ENCODE measurements at regions not wholly inside any gene's neighbourhood (a gene's known extent, or its start where the extent isn't known, plus 50 kb on each side); places are given as distances from the start of the nearest gene placed in this dataset.

DNA sequence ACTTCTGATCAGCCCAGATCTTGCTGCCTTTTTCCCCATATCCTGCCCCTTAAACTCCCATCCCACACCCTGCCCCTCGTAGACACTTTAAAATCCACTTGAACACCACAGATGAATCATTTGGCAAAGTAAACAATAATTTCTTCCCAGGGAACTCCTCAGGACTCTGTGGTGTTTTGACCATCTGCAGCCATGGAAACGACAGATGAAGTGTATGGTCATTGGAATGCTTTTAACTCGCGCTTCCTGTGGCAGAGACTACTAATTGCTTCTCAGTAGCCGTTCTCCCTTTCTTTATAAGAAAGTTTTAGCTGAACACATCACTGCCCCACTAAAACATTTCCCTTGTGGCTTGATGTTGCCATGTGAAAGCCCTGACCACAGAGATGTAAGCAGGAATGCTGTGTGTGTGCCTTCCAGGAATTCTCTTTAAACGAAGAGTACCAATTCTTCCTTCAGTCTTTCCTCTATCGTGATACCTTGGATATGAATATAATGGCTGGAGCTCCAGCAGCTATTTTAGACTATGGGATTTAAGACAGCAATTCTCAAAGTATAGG lies 92.7 kb upstream of the PARD3B start:
- H3K4me3 ChIP-seq (replicated peaks; ENCODE audit: low read depth, low read length): no peak overlapping the region
- DNase-seq (ENCODE audit: extremely low read depth, low read depth): peak; percentile 99
- TF ChIP-seq, protein P1, sequence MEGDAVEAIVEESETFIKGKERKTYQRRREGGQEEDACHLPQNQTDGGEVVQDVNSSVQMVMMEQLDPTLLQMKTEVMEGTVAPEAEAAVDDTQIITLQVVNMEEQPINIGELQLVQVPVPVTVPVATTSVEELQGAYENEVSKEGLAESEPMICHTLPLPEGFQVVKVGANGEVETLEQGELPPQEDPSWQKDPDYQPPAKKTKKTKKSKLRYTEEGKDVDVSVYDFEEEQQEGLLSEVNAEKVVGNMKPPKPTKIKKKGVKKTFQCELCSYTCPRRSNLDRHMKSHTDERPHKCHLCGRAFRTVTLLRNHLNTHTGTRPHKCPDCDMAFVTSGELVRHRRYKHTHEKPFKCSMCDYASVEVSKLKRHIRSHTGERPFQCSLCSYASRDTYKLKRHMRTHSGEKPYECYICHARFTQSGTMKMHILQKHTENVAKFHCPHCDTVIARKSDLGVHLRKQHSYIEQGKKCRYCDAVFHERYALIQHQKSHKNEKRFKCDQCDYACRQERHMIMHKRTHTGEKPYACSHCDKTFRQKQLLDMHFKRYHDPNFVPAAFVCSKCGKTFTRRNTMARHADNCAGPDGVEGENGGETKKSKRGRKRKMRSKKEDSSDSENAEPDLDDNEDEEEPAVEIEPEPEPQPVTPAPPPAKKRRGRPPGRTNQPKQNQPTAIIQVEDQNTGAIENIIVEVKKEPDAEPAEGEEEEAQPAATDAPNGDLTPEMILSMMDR (IDR thresholded peaks at IDR 0.05; ENCODE audit: low read depth, low read length, missing control alignments): no peak

DNA sequence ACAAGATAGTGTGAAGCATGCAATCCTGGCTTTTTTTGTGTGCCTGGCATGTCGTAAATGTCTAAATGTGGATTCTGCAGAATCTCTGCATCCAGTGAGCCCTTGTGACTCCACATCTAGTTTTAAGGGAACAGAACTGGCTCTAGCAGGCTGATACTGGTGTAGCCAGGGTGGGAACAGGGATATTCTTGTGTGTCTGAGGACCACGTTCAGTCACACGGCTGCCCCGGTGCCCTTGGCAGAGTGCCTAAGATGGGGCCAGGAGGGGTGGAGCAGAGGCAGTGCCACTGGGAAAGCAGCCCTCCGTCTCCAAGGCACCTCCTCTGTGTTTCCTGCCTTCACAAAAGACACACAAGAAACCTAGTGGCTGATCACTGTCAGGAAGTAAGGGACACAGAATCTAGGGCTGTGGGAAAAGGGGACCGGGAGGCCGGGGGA lies 91.5 kb upstream of the PARD3B start:
- TF ChIP-seq, protein P1 (IDR thresholded peaks at IDR 0.05; ENCODE audit: low read depth, low read length, missing control alignments): no peak
- H3K4me3 ChIP-seq (replicated peaks; ENCODE audit: low read depth, low read length): no peak overlapping the region
- peak; percentile 40 for DNase-seq (ENCODE audit: extremely low read depth, low read depth)

DNA sequence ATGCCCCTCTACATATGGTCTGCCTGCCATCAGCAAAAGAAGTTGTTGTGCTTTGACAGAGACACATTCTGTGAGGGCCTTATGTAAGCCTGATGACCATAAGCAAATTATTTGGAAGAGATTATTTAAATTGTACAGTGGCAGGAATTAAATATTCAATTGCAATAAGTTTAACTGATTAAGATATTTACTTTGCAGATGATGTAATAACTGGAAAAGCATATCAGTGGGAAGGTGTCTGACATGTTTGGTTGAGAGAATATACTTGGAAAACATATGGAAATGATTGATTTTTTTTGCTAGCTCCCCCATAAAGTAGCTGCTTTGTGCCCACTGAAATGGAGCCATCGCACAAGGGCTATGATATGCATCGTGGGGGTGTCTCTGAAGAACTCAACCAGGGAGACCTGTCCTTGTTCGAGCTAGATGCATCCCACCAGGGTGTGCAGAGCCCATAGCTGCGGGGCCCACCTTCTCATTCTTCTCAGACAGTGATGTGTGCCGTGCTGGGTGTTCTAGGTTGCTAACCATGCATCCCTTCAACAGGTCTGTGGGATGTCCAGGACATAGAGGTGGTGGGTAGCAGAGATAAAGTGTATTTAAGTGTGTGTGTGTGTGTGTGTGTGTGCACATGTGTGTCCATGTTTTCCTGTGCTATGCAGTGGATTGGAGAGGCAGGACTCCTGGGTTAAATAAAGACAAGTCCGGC lies 90.4 kb upstream of the PARD3B start:
- TF ChIP-seq, protein P1 (IDR thresholded peaks at IDR 0.05; ENCODE audit: low read depth, low read length, missing control alignments): no peak
- no peak overlapping the region for H3K4me3 ChIP-seq (replicated peaks; ENCODE audit: low read depth, low read length)
- no peak for DNase-seq (ENCODE audit: extremely low read depth, low read depth)

DNA sequence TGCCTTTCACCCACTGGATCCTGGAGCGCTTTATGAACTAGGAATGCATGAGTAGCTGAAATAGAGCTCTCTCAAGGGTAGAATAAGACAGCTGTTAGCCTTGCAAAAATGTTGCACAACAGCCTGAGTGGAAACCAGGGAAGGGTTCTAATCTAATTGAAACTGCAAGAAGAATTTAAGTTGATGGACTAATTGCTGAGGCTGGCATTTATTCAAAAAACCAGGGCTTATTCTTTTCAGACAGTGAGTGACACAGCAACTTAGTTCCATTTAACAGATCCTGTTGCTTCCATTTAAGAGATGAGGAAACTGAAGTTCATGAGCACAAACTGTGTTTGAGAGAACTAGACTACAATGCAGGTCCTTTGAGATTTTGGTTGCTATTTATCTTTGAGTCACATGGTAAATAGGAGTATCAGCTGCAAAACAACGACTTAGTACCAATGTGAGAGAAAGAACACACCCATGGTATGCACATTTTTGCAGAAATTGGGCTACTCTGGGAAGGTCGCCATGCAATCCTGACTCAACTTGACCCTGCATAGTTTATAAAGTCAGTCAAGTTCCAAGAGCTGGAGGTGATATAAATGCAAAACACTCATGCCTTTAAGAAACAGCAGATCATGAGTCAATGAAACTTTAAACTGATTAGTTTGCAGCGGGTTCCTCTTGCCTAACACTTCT lies 76.4 kb upstream of the PARD3B start:
- TF ChIP-seq, protein P1 (IDR thresholded peaks at IDR 0.05; ENCODE audit: low read depth, low read length, missing control alignments): no peak
- no peak overlapping the region for H3K4me3 ChIP-seq (replicated peaks; ENCODE audit: low read depth, low read length)
- peak; percentile 40 for DNase-seq (ENCODE audit: extremely low read depth, low read depth)

- TF ChIP-seq, protein P1 (IDR thresholded peaks at IDR 0.05; ENCODE audit: low read depth, low read length, missing control alignments): no peak
- no peak overlapping the region for H3K4me3 ChIP-seq (replicated peaks; ENCODE audit: low read depth, low read length)
- DNase-seq (ENCODE audit: extremely low read depth, low read depth): no peak
These were observed 75.1 kb upstream of the PARD3B start for GRCh38 chr2:204470178-204470620.

DNA sequence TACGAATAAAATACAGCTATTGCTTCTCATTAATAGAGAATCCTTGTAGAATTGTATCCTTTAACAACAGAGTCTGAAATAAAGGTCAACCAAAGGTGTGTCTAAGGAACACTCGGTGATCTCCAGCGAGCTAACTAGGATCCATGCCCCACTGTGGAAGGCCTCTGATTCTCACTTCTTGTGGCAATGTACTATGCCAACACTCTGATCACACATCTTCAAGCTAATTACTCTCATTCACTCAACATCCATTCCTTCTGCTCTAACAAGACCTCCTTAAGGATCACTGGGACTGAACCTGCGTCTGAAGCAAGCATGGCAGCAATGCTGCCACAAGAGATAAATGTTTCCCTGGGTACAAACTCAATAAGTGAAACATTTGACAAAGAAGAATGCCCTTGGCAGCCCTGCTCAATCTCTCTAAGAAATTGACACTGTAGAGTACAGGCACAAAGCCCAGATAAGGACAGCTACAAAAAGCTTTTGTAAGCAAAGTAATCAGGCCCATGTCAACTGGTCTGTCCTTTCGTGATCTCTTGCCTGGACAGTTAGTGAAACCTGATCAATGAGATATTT lies 74.6 kb upstream of the PARD3B start:
- TF ChIP-seq, protein P1 (IDR thresholded peaks at IDR 0.05; ENCODE audit: low read depth, low read length, missing control alignments): no peak
- no peak overlapping the region for H3K4me3 ChIP-seq (replicated peaks; ENCODE audit: low read depth, low read length)
- DNase-seq (ENCODE audit: extremely low read depth, low read depth): no peak

Data from HFF-Myc (cell line).